B cell (primary cell): ENCODE measurements at regions not wholly inside any gene's neighbourhood (a gene's known extent, or its start where the extent isn't known, plus 50 kb on each side); places are given as distances from the start of the nearest gene placed in this dataset.

Experiments
- ATAC-seq: fragments of 200-7000 bp; cut with Tn5 transposase; one replicate; pipeline ENCODE4 v1.10.0; 2021; ENCODE audit warnings: low read depth, mild to moderate bottlenecking, moderate number of reproducible peaks, moderate library complexity
- CTCF ChIA-PET: fragments of 350-600 bp; sonication (Branson Sonifier 250); formaldehyde crosslinking; loops from one replicate; lab custom pipeline; 2021; ENCODE audit warnings: antibody characterized with exemption, inconsistent platforms; lab: Charles Lee
- POLR2A ChIA-PET: fragments of 350-600 bp; sonication (Branson Sonifier 250); formaldehyde crosslinking; loops from one replicate; lab custom pipeline; 2021; ENCODE audit warnings: antibody characterized with exemption; lab: Charles Lee
- DNase-seq: peaks from one replicate; pipeline ENCODE4 v3.0.0; 2013
- H2AFZ ChIP-seq: 2 replicates; pipeline ENCODE4 v1.6.1; 2012; ENCODE audit warnings: mild to moderate bottlenecking, low read depth, low read length; ENCODE audit not compliant: insufficient read depth, poor library complexity, severe bottlenecking
- H3K27ac ChIP-seq, 2 donors: 1 replicate in 1 of 2; 2 replicates in 1 of 2; pipeline ENCODE4 v1.5.1; 2012 to 2013; ENCODE audit warnings: low read length in 2 of 2, mild to moderate bottlenecking in 2 of 2, moderate library complexity in 1 of 2
- H3K27me3 ChIP-seq, 4 experiments: fragments of 200-600 bp in 1 of 4; sonication (generic) in 1 of 4; replicated peaks in 1 of 4; 1 replicate in 2 of 4; 2 replicates in 2 of 4; pipeline versions ENCODE4 v1.6.1 to v1.7.0; 2013 to 2016; ENCODE audit warnings: low read length in 3 of 4, mild to moderate bottlenecking in 2 of 4, mixed read lengths in 1 of 4, moderate library complexity in 1 of 4; ENCODE audit not compliant: insufficient read depth in 4 of 4, control insufficient read depth in 3 of 4; ENCODE audit errors: control extremely low read depth in 1 of 4
- H3K36me3 ChIP-seq, 2 experiments: replicated peaks in 1 of 2; 1 replicate in 1 of 2; 2 replicates in 1 of 2; pipeline versions ENCODE4 v1.6.1 to v1.7.1; 2013; ENCODE audit warnings: low read length in 1 of 2; ENCODE audit not compliant: insufficient read depth in 2 of 2, control insufficient read depth in 1 of 2; ENCODE audit errors: control extremely low read depth in 1 of 2, extremely low read depth in 1 of 2
- H3K4me1 ChIP-seq, 2 donors: fragments of 200-600 bp in 1 of 2; sonication (generic) in 1 of 2; 1 replicate in 1 of 2; 2 replicates in 1 of 2; pipeline versions ENCODE4 v1.5.1 to v1.6.1; 2013 to 2017; ENCODE audit warnings: low read length in 2 of 2; ENCODE audit not compliant: control insufficient read depth in 2 of 2, insufficient read depth in 2 of 2
- H3K4me2 ChIP-seq: replicated peaks from 2 replicates; pipeline ENCODE3; 2012; ENCODE audit warnings: mild to moderate bottlenecking, low read depth, low read length; ENCODE audit not compliant: poor library complexity, severe bottlenecking
- H3K4me3 ChIP-seq, 5 experiments: fragments of 200-600 bp in 1 of 5; sonication (generic) in 1 of 5; 1 replicate in 3 of 5; 2 replicates in 2 of 5; pipeline versions ENCODE4 v1.5.1 to v1.7.0; 2011 to 2016; ENCODE audit warnings: low read length in 4 of 5, mild to moderate bottlenecking in 4 of 5, low read depth in 2 of 5, control low read depth in 1 of 5, moderate library complexity in 1 of 5; ENCODE audit not compliant: insufficient read depth in 1 of 5; ENCODE audit errors: control extremely low read depth in 1 of 5, extremely low read depth in 1 of 5
- H3K79me2 ChIP-seq: fragments of 200-600 bp; sonication (generic); one replicate; pipeline ENCODE4 v1.6.0; 2016; ENCODE audit warnings: low read length; ENCODE audit not compliant: control insufficient read depth, insufficient read depth
- H3K9ac ChIP-seq: fragments of 200-600 bp; sonication (generic); 2 replicates; pipeline ENCODE4 v1.6.1; 2017; ENCODE audit warnings: mild to moderate bottlenecking, low read length, moderate library complexity
- H3K9me3 ChIP-seq, 3 donors: one replicate each; pipeline versions ENCODE4 v1.6.1 to v1.7.1; 2013; ENCODE audit warnings: low read length in 2 of 3; ENCODE audit not compliant: control insufficient read depth in 2 of 3, insufficient read depth in 1 of 3; ENCODE audit errors: control extremely low read depth in 1 of 3
- H4K20me1 ChIP-seq: 2 replicates; pipeline ENCODE4 v1.6.0; 2012; ENCODE audit warnings: mild to moderate bottlenecking, low read length; ENCODE audit not compliant: insufficient read depth, control insufficient read depth, poor library complexity, severe bottlenecking
- H3K27ac Mint-ChIP-seq: one replicate; pipeline ENCODE4 v1.8.0; 2021; ENCODE audit warnings: mixed read lengths
- H3K27me3 Mint-ChIP-seq: one replicate; pipeline ENCODE4 v1.8.0; 2021; ENCODE audit warnings: mixed read lengths
- H3K4me1 Mint-ChIP-seq: one replicate; pipeline ENCODE4 v1.8.0; 2021; ENCODE audit warnings: mixed read lengths
- H3K4me3 Mint-ChIP-seq: one replicate; pipeline ENCODE4 v1.8.0; 2021; ENCODE audit warnings: mixed read lengths
- H3K9me3 Mint-ChIP-seq: one replicate; pipeline ENCODE4 v1.8.0; 2022; ENCODE audit warnings: mixed read lengths; ENCODE audit not compliant: insufficient read depth
- EZH2 ChIP-seq: IDR thresholded peaks from 2 replicates; pipeline ENCODE4 v1.6.1; 2012; ENCODE audit warnings: borderline replicate concordance, low read depth, mild to moderate bottlenecking, moderate library complexity, low read length; ENCODE audit not compliant: insufficient read depth, poor library complexity, severe bottlenecking
- WGBS: methylation state at CpG from one replicate; pipeline ENCODE4 v1.1.5; 2013; ENCODE audit warnings: missing lambda C conversion rate; ENCODE audit not compliant: insufficient coverage; 5-methylcytosine and 5-hydroxymethylcytosine counted together
- intact Hi-C: fragments of 100-400 bp; cut with micrococcal nuclease; formaldehyde crosslinking; loops from one replicate; pipeline ENCODE4 v1.10.0; 2022
- TF ChIP-seq, protein P1 (sequence below): fragments of 200-600 bp; IDR thresholded peaks from one replicate; pipeline ENCODE4 v1.8.0; 2022; ENCODE audit warnings: antibody characterized with exemption, mild to moderate bottlenecking

DNA sequence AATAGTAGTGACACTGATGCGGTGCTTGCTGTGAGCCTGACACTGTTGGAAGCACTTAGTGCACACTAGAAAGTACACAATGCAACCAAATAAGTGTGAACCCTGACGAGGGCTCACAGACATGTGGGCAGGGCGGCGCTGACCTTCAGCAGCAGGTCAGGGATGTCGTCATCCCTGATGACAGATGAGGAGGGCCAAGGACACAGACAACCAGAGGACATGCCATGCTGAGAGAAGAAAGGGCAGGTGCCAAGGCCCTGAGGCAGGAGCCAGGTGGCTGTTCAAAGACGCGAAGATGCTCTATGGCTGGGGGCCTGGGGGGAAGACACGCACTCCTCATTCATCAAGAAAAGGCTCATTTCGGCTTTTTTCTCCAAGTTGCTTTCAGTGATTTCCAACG is 176.4 kb upstream of the CST7 start:
- DNase-seq (no peak), ATAC-seq (no peak)
- no peak overlapping the region for H2AFZ ChIP-seq
- ChIA-PET CTCF (no interaction called here), POLR2A (no interaction called here)
- H3K36me3 ChIP-seq: no peaks in the 10 kb centered on the region
- Mint-ChIP-seq H3K4me3 (no peak overlapping the region), H3K27ac (no peak overlapping the region), H3K4me1 (peaks cover 11% of the 10 kb centered on the region), H3K27me3 (peaks cover 18% of the 10 kb centered on the region), H3K9me3 (no peaks in the 10 kb centered on the region)
- H3K4me1 ChIP-seq: peaks cover 0 to 4% of the 10 kb centered on the region in 2 donors
- H3K4me3 ChIP-seq: no peak overlapping the region
- no peaks in the 10 kb centered on the region for H4K20me1 ChIP-seq
- H3K27ac ChIP-seq: no peak overlapping the region
- 83% methylated on average over 9 of the region's 10 CpGs for WGBS
- H3K79me2 ChIP-seq: no peaks in the 10 kb centered on the region
- H3K9ac ChIP-seq: no peak overlapping the region
- H3K4me2 ChIP-seq: no peak overlapping the region
- H3K9me3 ChIP-seq: peaks cover 0 to 5% (median 4%) of the 10 kb centered on the region in 3 donors
- no peaks in the 10 kb centered on the region for H3K27me3 ChIP-seq
- intact Hi-C loops: no loop called here
- TF ChIP-seq, protein P1, sequence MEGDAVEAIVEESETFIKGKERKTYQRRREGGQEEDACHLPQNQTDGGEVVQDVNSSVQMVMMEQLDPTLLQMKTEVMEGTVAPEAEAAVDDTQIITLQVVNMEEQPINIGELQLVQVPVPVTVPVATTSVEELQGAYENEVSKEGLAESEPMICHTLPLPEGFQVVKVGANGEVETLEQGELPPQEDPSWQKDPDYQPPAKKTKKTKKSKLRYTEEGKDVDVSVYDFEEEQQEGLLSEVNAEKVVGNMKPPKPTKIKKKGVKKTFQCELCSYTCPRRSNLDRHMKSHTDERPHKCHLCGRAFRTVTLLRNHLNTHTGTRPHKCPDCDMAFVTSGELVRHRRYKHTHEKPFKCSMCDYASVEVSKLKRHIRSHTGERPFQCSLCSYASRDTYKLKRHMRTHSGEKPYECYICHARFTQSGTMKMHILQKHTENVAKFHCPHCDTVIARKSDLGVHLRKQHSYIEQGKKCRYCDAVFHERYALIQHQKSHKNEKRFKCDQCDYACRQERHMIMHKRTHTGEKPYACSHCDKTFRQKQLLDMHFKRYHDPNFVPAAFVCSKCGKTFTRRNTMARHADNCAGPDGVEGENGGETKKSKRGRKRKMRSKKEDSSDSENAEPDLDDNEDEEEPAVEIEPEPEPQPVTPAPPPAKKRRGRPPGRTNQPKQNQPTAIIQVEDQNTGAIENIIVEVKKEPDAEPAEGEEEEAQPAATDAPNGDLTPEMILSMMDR: no peak
- no peak for TF ChIP-seq EZH2

DNA sequence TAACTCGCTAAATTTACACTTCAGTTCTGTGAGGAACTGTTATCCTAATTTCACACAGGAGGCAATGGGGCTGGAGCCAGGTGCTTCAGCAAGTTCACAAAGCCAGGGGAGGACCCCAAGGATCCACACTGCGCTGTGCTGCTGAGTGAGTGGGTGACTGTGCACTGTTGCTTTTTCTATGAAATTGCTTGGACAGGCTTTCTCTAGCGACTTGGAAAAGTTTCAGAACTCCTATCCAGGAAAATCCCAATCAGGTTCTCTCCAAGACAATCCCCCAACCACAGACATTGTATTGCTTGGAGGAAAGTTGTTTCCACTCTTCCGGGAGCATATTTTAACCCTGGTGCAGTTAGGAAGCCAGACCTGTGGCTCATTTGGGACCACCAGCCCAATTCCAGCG is 175.9 kb upstream of the CST7 start:
- no CpG with 5 or more reads among the region's 5 CpGs for WGBS
- ChIA-PET CTCF (no interaction called here), POLR2A (no interaction called here)
- Mint-ChIP-seq H3K27me3 (peaks cover 21% of the 10 kb centered on the region), H3K9me3 (no peaks in the 10 kb centered on the region), H3K4me3 (no peak overlapping the region), H3K4me1 (peaks cover 11% of the 10 kb centered on the region), H3K27ac (no peak overlapping the region)
- Histone ChIP-seq H4K20me1 (no peaks in the 10 kb centered on the region), H3K79me2 (no peaks in the 10 kb centered on the region), H3K9ac (no peak overlapping the region), H3K27ac (no peak overlapping the region), H3K9me3 (peaks cover 0 to 5% (median 4%) of the 10 kb centered on the region in 3 donors), H3K36me3 (no peaks in the 10 kb centered on the region), H3K27me3 (no peaks in the 10 kb centered on the region), H3K4me2 (no peak overlapping the region), H2AFZ (no peak overlapping the region), H3K4me1 (peaks cover 0 to 4% of the 10 kb centered on the region in 2 donors), H3K4me3 (no peak overlapping the region)
- DNase-seq: no peak
- no peak for ATAC-seq
- intact Hi-C loops: no loop called here
- no peak for TF ChIP-seq EZH2
- TF ChIP-seq, protein P1: no peak
